GM23338 (cell line): ENCODE measurements at regions not wholly inside any gene's neighbourhood (a gene's known extent, or its start where the extent isn't known, plus 50 kb on each side); places are given as distances from the start of the nearest gene placed in this dataset.

Source experiments
- ATAC-seq: fragments of 200-7000 bp; cut with Tn5 transposase; 3 replicates; pipeline ENCODE4 v1.9.1; 2020
- DNase-seq: peaks from one replicate; pipeline ENCODE4 v3.0.0-alpha.2; 2015; ENCODE audit warnings: low spot score
- H2AFZ ChIP-seq: fragments of 200-600 bp; sonication (generic); 2 replicates; pipeline ENCODE4 v1.8.0; 2016; ENCODE audit warnings: antibody characterized with exemption, mild to moderate bottlenecking, moderate library complexity
- H3F3A ChIP-seq: fragments of 200-600 bp; sonication (generic); replicated peaks from 2 replicates; pipeline ENCODE4 v1.8.0; 2017; ENCODE audit warnings: antibody characterized with exemption, mixed run types, low read depth
- H3K27ac ChIP-seq: fragments of 200-600 bp; sonication (generic); 2 replicates; pipeline ENCODE4 v1.6.1; 2016; ENCODE audit warnings: low read depth
- H3K27me3 ChIP-seq: fragments of 200-600 bp; sonication (generic); 2 replicates; pipeline ENCODE4 v1.8.0; 2016; ENCODE audit warnings: mild to moderate bottlenecking, mixed run types, moderate library complexity; ENCODE audit not compliant: insufficient read depth
- H3K36me3 ChIP-seq: fragments of 200-600 bp; sonication (generic); 2 replicates; pipeline ENCODE4 v1.8.0; 2016; ENCODE audit warnings: mild to moderate bottlenecking; ENCODE audit not compliant: insufficient read depth
- H3K4me1 ChIP-seq: fragments of 200-600 bp; sonication (generic); 2 replicates; pipeline ENCODE4 v1.8.0; 2016; ENCODE audit warnings: mild to moderate bottlenecking, moderate library complexity; ENCODE audit not compliant: insufficient read depth
- H3K4me2 ChIP-seq: fragments of 200-600 bp; sonication (generic); 2 replicates; pipeline ENCODE4 v1.7.1; 2017; ENCODE audit warnings: mixed run types
- H3K4me3 ChIP-seq: fragments of 200-600 bp; sonication (generic); 2 replicates; pipeline ENCODE4 v1.6.1; 2016; ENCODE audit warnings: mixed run types
- H3K79me2 ChIP-seq: fragments of 200-600 bp; sonication (generic); replicated peaks from 2 replicates; pipeline ENCODE4 v1.8.0; 2017; ENCODE audit warnings: mild to moderate bottlenecking; ENCODE audit not compliant: insufficient read depth
- H3K9me2 ChIP-seq: fragments of 200-600 bp; sonication (generic); 2 replicates; pipeline ENCODE4 v1.8.0; 2017; ENCODE audit not compliant: insufficient read depth
- H4K20me1 ChIP-seq: fragments of 200-600 bp; sonication (generic); replicated peaks from 2 replicates; pipeline ENCODE4 v1.8.0; 2017; ENCODE audit warnings: mild to moderate bottlenecking; ENCODE audit not compliant: insufficient read depth
- H3K27ac Mint-ChIP-seq: 2 replicates; pipeline ENCODE4 v1.8.0; 2020; ENCODE audit warnings: inconsistent platforms, mild to moderate bottlenecking, moderate library complexity, mixed read lengths
- H3K27me3 Mint-ChIP-seq: 3 replicates; pipeline ENCODE4 v1.8.0; 2022; ENCODE audit warnings: low read depth, mild to moderate bottlenecking, moderate library complexity, mixed read lengths, inconsistent platforms; ENCODE audit not compliant: insufficient read depth, poor library complexity
- H3K36me3 Mint-ChIP-seq: 3 replicates; pipeline ENCODE4 v1.8.0; 2021; ENCODE audit warnings: low read depth, mild to moderate bottlenecking, inconsistent platforms, moderate library complexity, mixed read lengths
- H3K4me1 Mint-ChIP-seq: 3 replicates; pipeline ENCODE4 v1.8.0; 2020; ENCODE audit warnings: mild to moderate bottlenecking, inconsistent platforms, mixed read lengths
- H3K4me3 Mint-ChIP-seq: 3 replicates; pipeline ENCODE4 v1.8.0; 2021; ENCODE audit warnings: moderate library complexity, mild to moderate bottlenecking, inconsistent platforms, mixed read lengths
- H3K9me3 Mint-ChIP-seq: 3 replicates; pipeline ENCODE4 v1.8.0; 2020; ENCODE audit warnings: moderate library complexity, mild to moderate bottlenecking, inconsistent platforms, mixed read lengths
- CREB1 ChIP-seq: fragments of 250-450 bp; sonication (Bioruptor Pico); IDR thresholded peaks from 2 replicates; pipeline ENCODE4 v1.5.0; 2020; ENCODE audit warnings: low read depth, mild to moderate bottlenecking, moderate library complexity
- CTCF ChIP-seq, 2 experiments: fragments of 200-600 bp in 1 of 2; sonication (generic) in 1 of 2; conservative IDR thresholded peaks; 2 replicates each; pipeline versions ENCODE4 v1.5.1 to v1.6.1; 2016 to 2017; ENCODE audit warnings: antibody characterized with exemption in 2 of 2, low read depth in 2 of 2, mild to moderate bottlenecking in 2 of 2, moderate library complexity in 1 of 2
- ETS1 ChIP-seq: IDR thresholded peaks from 2 replicates; pipeline ENCODE4 v1.6.1; 2016; ENCODE audit warnings: antibody characterized with exemption
- EZH2phosphoT487 ChIP-seq: fragments of 200-600 bp; sonication (generic); IDR thresholded peaks from one replicate; pipeline ENCODE4 v1.8.1; 2018; ENCODE audit warnings: antibody characterized with exemption; ENCODE audit not compliant: unreplicated experiment
- JUNB ChIP-seq: IDR thresholded peaks from one replicate; pipeline ENCODE4 v1.6.1; 2016; ENCODE audit warnings: antibody characterized with exemption; ENCODE audit not compliant: unreplicated experiment
- POLR2AphosphoS5 ChIP-seq: IDR thresholded peaks from 2 replicates; pipeline ENCODE4 v1.6.1; 2016; ENCODE audit warnings: antibody characterized with exemption, low read depth
- REST ChIP-seq: IDR thresholded peaks from one replicate; pipeline ENCODE4 v1.6.1; 2018; ENCODE audit warnings: antibody characterized with exemption; ENCODE audit not compliant: unreplicated experiment
- STAT1 ChIP-seq: IDR thresholded peaks from one replicate; pipeline ENCODE4 v1.6.1; 2016; ENCODE audit warnings: antibody characterized with exemption; ENCODE audit not compliant: unreplicated experiment
- ZNF331 ChIP-seq: fragments of 250-450 bp; sonication (Bioruptor Pico); IDR thresholded peaks from 2 replicates; pipeline ENCODE4 v1.5.0; 2020; ENCODE audit warnings: low read depth, mild to moderate bottlenecking, moderate library complexity

- no peak for TF ChIP-seq ETS1
Measured at GRCh38 chr21:35768187-35768586, 292.1 kb downstream of the SETD4 start (continued).

GRCh38 chr21:35764586-35764985 is 295.7 kb downstream of the SETD4 start:
- TF ChIP-seq REST (no peak), CTCF (conservative IDR thresholded peaks at IDR 0.05; ENCODE audit: low read depth in 2 of 2) (no peak), JUNB (no peak), ZNF331 (CRISPR knock-in tag) (no peak), STAT1 (no peak), POLR2AphosphoS5 (no peak), CREB1 (CRISPR knock-in tag) (no peak), EZH2phosphoT487 (no peak)
- H3K79me2 ChIP-seq, result no peaks in the 10 kb centered on the region
- H3K27me3 Mint-ChIP-seq, result peaks cover 2% of the 10 kb centered on the region
- DNase-seq, result no peak
- peaks cover 10% of the 10 kb centered on the region for H3K4me1 Mint-ChIP-seq
- H4K20me1 ChIP-seq, result no peaks in the 10 kb centered on the region
- no peaks in the 10 kb centered on the region for H3K27me3 ChIP-seq
- H3K4me3 Mint-ChIP-seq, result no peak overlapping the region
- H3K36me3 ChIP-seq, result no peaks in the 10 kb centered on the region
- no peak for ATAC-seq
- no peaks in the 10 kb centered on the region for H3F3A ChIP-seq
- no peak overlapping the region for H3K27ac ChIP-seq
- H3K4me2 ChIP-seq, result no peak overlapping the region
- no peaks in the 10 kb centered on the region for H3K36me3 Mint-ChIP-seq
- no peaks in the 10 kb centered on the region for H3K9me3 Mint-ChIP-seq
- peaks cover 7% of the 10 kb centered on the region; the same call in 1 of the 2 replicates for H3K4me1 ChIP-seq
- H3K4me3 ChIP-seq, result no peak overlapping the region
- H2AFZ ChIP-seq, result no peak overlapping the region
- peaks cover 12% of the 10 kb centered on the region for H3K9me2 ChIP-seq
- H3K27ac Mint-ChIP-seq, result no peak overlapping the region
